Naive thymus-derived CD4-positive, alpha-beta T cell (primary cell): ENCODE measurements at regions not wholly inside any gene's neighbourhood (a gene's known extent, or its start where the extent isn't known, plus 50 kb on each side); places are given as distances from the start of the nearest gene placed in this dataset.
"Not testable (repeated sequence)": the region's sequence is repeated elsewhere in the genome, so short reads cannot be mapped to it uniquely, and the experiment has no call there.

Source experiments
- ATAC-seq: fragments of 150-1000 bp; cut with Tn5 transposase; 2 replicates; pipeline ENCODE4 v1.10.0; 2021; ENCODE audit warnings: mild to moderate bottlenecking, moderate library complexity
- CTCF ChIA-PET: fragments of 350-600 bp; sonication (Branson Sonifier 250); formaldehyde crosslinking; loops from one replicate; lab custom pipeline; 2021; ENCODE audit warnings: antibody characterized with exemption; lab: Charles Lee
- POLR2A ChIA-PET: fragments of 350-600 bp; sonication (Branson Sonifier 250); formaldehyde crosslinking; loops from one replicate; lab custom pipeline; 2021; ENCODE audit warnings: antibody characterized with exemption, inconsistent platforms; lab: Charles Lee
- DNase-seq, 9 donors: peaks; one replicate each; pipeline versions ENCODE4 v3.0.0 to v3.0.0-alpha.2; 2020 to 2022; ENCODE audit warnings: mixed read lengths in 1 of 9
- H3K27ac ChIP-seq: one replicate; pipeline ENCODE4 v1.7.0; 2013; ENCODE audit warnings: mild to moderate bottlenecking, low read depth, low read length, moderate library complexity
- H3K27me3 ChIP-seq, 2 donors: one replicate each; pipeline ENCODE4 v1.7.0; 2013; ENCODE audit warnings: low read length in 2 of 2, mild to moderate bottlenecking in 2 of 2, moderate library complexity in 2 of 2; ENCODE audit not compliant: control insufficient read depth in 2 of 2, insufficient read depth in 2 of 2
- H3K36me3 ChIP-seq, 3 experiments: 1 replicate in 2 of 3; 2 replicates in 1 of 3; pipeline ENCODE4 v1.7.0; 2013; ENCODE audit warnings: low read length in 3 of 3, mild to moderate bottlenecking in 3 of 3, moderate library complexity in 1 of 3; ENCODE audit not compliant: insufficient read depth in 3 of 3, control insufficient read depth in 2 of 3
- H3K4me1 ChIP-seq, 2 donors: one replicate each; pipeline ENCODE4 v1.7.0; 2013; ENCODE audit warnings: low read length in 2 of 2, mild to moderate bottlenecking in 2 of 2, moderate library complexity in 1 of 2; ENCODE audit not compliant: control insufficient read depth in 2 of 2, insufficient read depth in 2 of 2
- H3K4me3 ChIP-seq: 2 replicates; pipeline ENCODE4 v1.7.0; 2013; ENCODE audit warnings: mild to moderate bottlenecking, low read length
- H3K9me3 ChIP-seq, 3 experiments: 1 replicate in 2 of 3; 2 replicates in 1 of 3; pipeline ENCODE4 v1.7.0; 2013; ENCODE audit warnings: low read length in 3 of 3; ENCODE audit not compliant: control insufficient read depth in 2 of 3
- H3K27ac Mint-ChIP-seq, 9 donors: one replicate each; pipeline ENCODE4 v1.8.0; 2020 to 2022; ENCODE audit warnings: mixed read lengths in 9 of 9, mild to moderate bottlenecking in 8 of 9, moderate library complexity in 5 of 9, inconsistent platforms in 2 of 9
- H3K27me3 Mint-ChIP-seq, 5 donors: one replicate each; pipeline ENCODE4 v1.8.0; 2021 to 2022; ENCODE audit warnings: mixed read lengths in 5 of 5, mild to moderate bottlenecking in 1 of 5
- H3K36me3 Mint-ChIP-seq, 5 donors: one replicate each; pipeline ENCODE4 v1.8.0; 2020 to 2022; ENCODE audit warnings: mixed read lengths in 5 of 5, mild to moderate bottlenecking in 3 of 5, inconsistent platforms in 1 of 5
- H3K4me1 Mint-ChIP-seq, 7 donors: one replicate each; pipeline ENCODE4 v1.8.0; 2020 to 2022; ENCODE audit warnings: mixed read lengths in 7 of 7, mild to moderate bottlenecking in 3 of 7, inconsistent platforms in 1 of 7
- H3K4me3 Mint-ChIP-seq, 10 donors: one replicate each; pipeline ENCODE4 v1.8.0; 2020 to 2022; ENCODE audit warnings: mild to moderate bottlenecking in 10 of 10, mixed read lengths in 10 of 10, moderate library complexity in 6 of 10, inconsistent platforms in 2 of 10
- H3K9me3 Mint-ChIP-seq, 11 donors: one replicate each; pipeline ENCODE4 v1.8.0; 2020 to 2022; ENCODE audit warnings: mixed read lengths in 11 of 11, mild to moderate bottlenecking in 4 of 11, inconsistent platforms in 1 of 11, moderate library complexity in 1 of 11
- intact Hi-C, 2 donors: fragments of 100-400 bp; cut with micrococcal nuclease; formaldehyde crosslinking; loops; one replicate each; pipeline ENCODE4 v1.15.1; 2023

- H3K36me3 Mint-ChIP-seq, H3K36me3 ChIP-seq, H3K9me3 ChIP-seq, H3K9me3 Mint-ChIP-seq, H3K27me3 ChIP-seq: not testable (repeated sequence)
- peak overlapping the region; percentile 54 to 81 (median 73) for H3K4me3 Mint-ChIP-seq
- intact Hi-C loops = loop anchor here (1.0 to 10.0 kb wide), 6 partner anchors 10 to 180 kb away; no protein-coding TSS in a partner anchor
- DNase-seq = peak; percentile 33 to 82 (median 72)
- Histone ChIP-seq H3K27ac (peak overlapping the region; percentile 46), H3K4me1 (peaks cover 21 to 27% of the 10 kb centered on the region in 2 donors), H3K4me3 (peak overlapping the region; percentile 7)
- H3K27ac Mint-ChIP-seq = peak overlapping the region; percentile 59 to 96 (median 89)
- peak; percentile 82 for ATAC-seq
- ChIA-PET POLR2A (interaction anchor here (0.7 to 1.2 kb wide), 3 partner anchors 9 to 44 kb away, joined by 4 read pairs; no protein-coding TSS in a partner anchor), CTCF (interaction anchor here (0.7 to 2.1 kb wide), 15 partner anchors 8 to 129 kb away, joined by 3 to 9 read pairs (median 4); no protein-coding TSS in a partner anchor)
- peaks cover 24 to 55% (median 50%) of the 10 kb centered on the region in 7 donors for H3K4me1 Mint-ChIP-seq
- peaks cover 0 to 70% (median 0%) of the 10 kb centered on the region in 5 donors for H3K27me3 Mint-ChIP-seq
These were observed 658.4 kb downstream of the TMEM121 start for GRCh38 chr14:106184771-106185170.

DNA sequence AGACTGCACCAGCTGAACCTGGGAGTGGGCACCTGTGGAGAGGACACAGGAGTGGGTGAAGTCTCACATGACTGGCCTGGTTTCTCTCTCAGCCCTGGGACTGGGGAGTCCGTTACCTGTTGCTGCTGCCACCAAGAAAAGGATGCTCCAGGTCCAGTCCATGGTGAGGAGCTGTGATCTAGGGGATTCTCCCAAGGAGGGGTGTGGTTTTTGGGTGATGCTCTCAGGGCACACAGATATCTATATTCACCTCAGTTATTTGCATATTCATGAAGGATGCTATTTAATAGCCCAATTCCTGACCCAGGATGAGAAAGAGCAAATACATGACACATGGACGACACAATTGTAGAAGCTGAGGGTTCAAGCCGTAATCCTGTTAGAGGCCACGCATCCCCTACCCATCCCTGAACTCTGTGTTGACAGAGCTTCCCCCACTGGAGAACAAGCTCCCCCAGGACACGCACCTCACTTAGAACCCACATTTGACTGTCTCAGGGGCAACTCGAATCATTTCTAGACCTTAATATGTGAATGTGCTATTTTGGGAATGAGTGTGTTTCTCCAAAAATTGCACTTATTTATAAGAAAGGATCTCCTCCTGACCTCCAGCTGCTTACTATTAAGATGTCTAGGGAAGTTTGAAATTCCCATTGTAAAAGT is 658.9 kb downstream of the TMEM121 start:
- Mint-ChIP-seq H3K27me3 (peaks cover 0 to 70% (median 0%) of the 10 kb centered on the region in 5 donors), H3K4me1 (peaks cover 24 to 51% (median 45%) of the 10 kb centered on the region in 7 donors), H3K4me3 (peak overlapping the region; percentile 54 to 81 (median 72)), H3K27ac (peak overlapping the region; percentile 59 to 96 (median 89))
- H3K36me3 Mint-ChIP-seq, H3K27me3 ChIP-seq, DNase-seq, H3K9me3 ChIP-seq, H3K36me3 ChIP-seq, H3K9me3 Mint-ChIP-seq: not testable (repeated sequence)
- Histone ChIP-seq H3K27ac (peak overlapping the region; percentile 46), H3K4me1 (peaks cover 21 to 27% of the 10 kb centered on the region in 2 donors), H3K4me3 (peak overlapping the region; percentile 7)
- CTCF ChIA-PET = interaction anchor here (0.7 to 2.1 kb wide), 14 partner anchors 11 to 72 kb away, joined by 3 to 9 read pairs (median 4); no protein-coding TSS in a partner anchor
- POLR2A ChIA-PET = interaction anchor here (0.9 to 1.2 kb wide), 3 partner anchors 8 to 43 kb away, joined by 3 to 4 read pairs (median 4); no protein-coding TSS in a partner anchor
- peak; percentile 7 for ATAC-seq
- intact Hi-C loops = loop anchor here (1.0 to 10.0 kb wide), 6 partner anchors 11 to 181 kb away; no protein-coding TSS in a partner anchor

DNA sequence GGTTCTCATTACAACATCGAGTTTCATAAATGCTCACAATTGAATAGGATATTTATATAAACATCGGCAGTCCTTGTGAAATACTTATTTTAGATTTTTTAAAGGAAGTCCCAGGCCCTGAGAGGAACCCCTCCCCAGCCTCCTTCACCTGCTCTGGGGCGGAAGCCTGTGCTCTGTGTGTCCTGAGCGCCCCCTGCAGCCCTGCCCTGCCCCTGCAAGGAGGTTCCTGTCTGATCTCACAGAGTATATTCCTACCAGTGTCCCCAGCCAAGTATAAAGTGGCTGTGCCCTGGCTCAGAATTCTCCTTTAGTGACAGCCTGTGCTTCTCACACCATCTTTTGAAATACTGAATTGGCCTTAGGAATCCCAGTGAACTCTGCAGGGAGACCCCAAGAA is 659.5 kb downstream of the TMEM121 start:
- Histone ChIP-seq H3K9me3 (no peaks in the 10 kb centered on the region), H3K4me1 (peaks cover 21 to 27% of the 10 kb centered on the region in 2 donors), H3K36me3 (no peaks in the 10 kb centered on the region), H3K27me3 (no peaks in the 10 kb centered on the region), H3K4me3 (no peak overlapping the region), H3K27ac (peak overlapping the region; percentile 46)
- Mint-ChIP-seq H3K27me3 (peaks cover 0 to 64% (median 0%) of the 10 kb centered on the region in 5 donors), H3K4me3 (peak overlapping the region; percentile 54 to 81 (median 72)), H3K36me3 (no peaks in the 10 kb centered on the region), H3K27ac (peak overlapping the region; percentile 59 to 96 (median 89)), H3K4me1 (peaks cover 24 to 51% (median 45%) of the 10 kb centered on the region in 7 donors), H3K9me3 (no peaks in the 10 kb centered on the region)
- ChIA-PET CTCF (interaction anchor here (0.8 to 2.1 kb wide), 9 partner anchors 14 to 72 kb away, joined by 4 to 9 read pairs (median 6); no protein-coding TSS in a partner anchor), POLR2A (interaction anchor here (1.0 kb wide), 1 partner anchor 8 kb away, joined by 3 read pairs; no protein-coding TSS in a partner anchor)
- ATAC-seq (peak; percentile 89), DNase-seq (peak; percentile 55 to 80 (median 74))
- intact Hi-C loops = loop anchor here (1.0 to 10.0 kb wide), 9 partner anchors 9 to 181 kb away; no protein-coding TSS in a partner anchor

DNA sequence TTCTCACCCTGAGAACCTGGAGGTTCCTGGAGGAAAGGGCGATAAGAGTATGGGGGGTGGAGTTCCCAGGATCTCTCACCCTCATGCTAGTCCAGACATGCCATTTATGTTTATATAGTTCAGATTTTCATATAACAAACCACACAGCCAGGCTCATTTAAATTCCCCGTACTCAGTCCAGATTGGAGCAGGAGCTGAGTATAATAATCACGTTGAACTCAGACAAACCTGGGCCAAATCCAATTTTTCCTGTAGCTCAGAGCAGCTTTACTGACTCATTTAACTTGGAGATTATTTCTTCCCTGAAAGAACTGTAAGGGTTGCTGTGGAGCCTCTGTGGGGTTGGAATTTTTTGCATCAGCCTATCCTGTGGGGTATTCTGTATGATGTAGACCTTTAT is 660.8 kb downstream of the TMEM121 start:
- Mint-ChIP-seq H3K36me3 (no peaks in the 10 kb centered on the region), H3K4me3 (no peak overlapping the region), H3K27me3 (peaks cover 0 to 62% (median 0%) of the 10 kb centered on the region in 5 donors), H3K4me1 (peaks cover 23 to 41% (median 38%) of the 10 kb centered on the region in 7 donors), H3K27ac (peak overlapping the region in 1 of 9 donors; percentile 89), H3K9me3 (no peaks in the 10 kb centered on the region)
- H3K9me3 ChIP-seq = no peaks in the 10 kb centered on the region
- intact Hi-C loops = loop anchor here (2.0 to 10.0 kb wide), 4 partner anchors 14 to 182 kb away; no protein-coding TSS in a partner anchor
- H3K4me3 ChIP-seq = no peak overlapping the region
- DNase-seq (no peak), ATAC-seq (no peak)
- H3K4me1 ChIP-seq = peaks cover 21 to 27% of the 10 kb centered on the region in 2 donors
- H3K36me3 ChIP-seq = no peaks in the 10 kb centered on the region
- no peaks in the 10 kb centered on the region for H3K27me3 ChIP-seq
- ChIA-PET CTCF (interaction anchor here (1.1 to 1.7 kb wide), 3 partner anchors 13 to 35 kb away, joined by 3 to 8 read pairs (median 4); no protein-coding TSS in a partner anchor), POLR2A (interaction anchor here (0.8 kb wide), 1 partner anchor 23 kb away, joined by 4 read pairs; no protein-coding TSS in a partner anchor)
- no peak overlapping the region for H3K27ac ChIP-seq

DNA sequence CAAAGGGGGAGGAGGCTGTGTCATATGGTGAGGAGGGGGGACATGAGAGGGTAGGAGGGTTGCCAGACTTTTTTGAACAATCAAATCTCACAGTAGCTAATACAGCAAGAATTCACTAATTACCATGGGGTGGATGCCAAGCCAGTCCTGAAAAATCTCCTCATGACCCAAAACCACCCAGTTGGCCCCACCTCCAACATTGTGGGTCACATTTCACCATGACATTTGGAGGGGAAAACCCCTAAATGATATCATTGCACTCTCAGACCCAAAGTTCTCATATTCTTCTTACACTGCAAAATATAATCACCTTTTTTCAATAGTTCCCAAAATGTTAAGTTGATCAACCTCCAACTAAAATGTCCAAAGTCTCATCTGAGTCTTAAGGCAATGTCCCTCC is 666.3 kb downstream of the TMEM121 start:
- H3K4me1 Mint-ChIP-seq = peaks cover 4 to 11% (median 7%) of the 10 kb centered on the region in 7 donors
- H3K4me1 ChIP-seq, ATAC-seq, H3K9me3 Mint-ChIP-seq, H3K36me3 ChIP-seq, CTCF ChIA-PET, POLR2A ChIA-PET, intact Hi-C loops, H3K27ac ChIP-seq, DNase-seq, H3K9me3 ChIP-seq, H3K4me3 Mint-ChIP-seq, H3K27me3 ChIP-seq, H3K36me3 Mint-ChIP-seq, H3K27ac Mint-ChIP-seq, H3K4me3 ChIP-seq: not testable (repeated sequence)
- peaks cover 0 to 63% (median 0%) of the 10 kb centered on the region in 5 donors for H3K27me3 Mint-ChIP-seq

GRCh38 chr14:106196459-106196858 is 670.1 kb downstream of the TMEM121 start:
- H3K4me1 ChIP-seq, H3K27me3 ChIP-seq, POLR2A ChIA-PET, H3K4me3 ChIP-seq, H3K36me3 ChIP-seq, H3K9me3 Mint-ChIP-seq, H3K36me3 Mint-ChIP-seq, intact Hi-C loops, H3K9me3 ChIP-seq, ATAC-seq, H3K27ac ChIP-seq: not testable (repeated sequence)
- Mint-ChIP-seq H3K27me3 (peaks cover 0 to 73% (median 20%) of the 10 kb centered on the region in 5 donors), H3K27ac (peak overlapping the region in 2 of 9 donors; percentile 14 to 83), H3K4me1 (peaks cover 8 to 29% (median 22%) of the 10 kb centered on the region in 7 donors), H3K4me3 (peak overlapping the region in 1 of 10 donors; percentile 28)
- peak; percentile 44 to 79 (median 64) for DNase-seq
- CTCF ChIA-PET = interaction anchor here (1.2 to 1.5 kb wide), 2 partner anchors 12 to 14 kb away, joined by 4 to 5 read pairs; no protein-coding TSS in a partner anchor
